NCI-H2081 treated with DMSO at 0.1 percent for 48 hours (cell line): ENCODE measurements at regions not wholly inside any gene's neighbourhood (a gene's known extent, or its start where the extent isn't known, plus 50 kb on each side); places are given as distances from the start of the nearest gene placed in this dataset.
"Not testable (repeated sequence)": the region's sequence is repeated elsewhere in the genome, so short reads cannot be mapped to it uniquely, and the experiment has no call there.

Experiments used
- DNase-seq: peaks from one replicate; lab custom pipeline; 2025; lab: John Stamatoyannopoulos, UW

- DNase-seq, result no peak
These were observed 306.1 kb upstream of the DDI1 start for GRCh38 chr11:103730131-103730940.

GRCh38 chr11:103731670-103732069 is 304.8 kb upstream of the DDI1 start:
- no peak for DNase-seq

- DNase-seq, result no peak
These were observed 302.6 kb upstream of the DDI1 start for GRCh38 chr11:103733889-103734288.

GRCh38 chr11:103735497-103736032 is 300.9 kb upstream of the DDI1 start:
- DNase-seq, result no peak

GRCh38 chr11:103736315-103737036 is 300.0 kb upstream of the DDI1 start:
- no peak for DNase-seq

- DNase-seq, result no peak
These were observed 299.3 kb upstream of the DDI1 start for GRCh38 chr11:103737037-103737622.

- DNase-seq, result no peak
These were observed 298.7 kb upstream of the DDI1 start for GRCh38 chr11:103737747-103738146.

- not testable (repeated sequence) for DNase-seq
These were observed 297.2 kb upstream of the DDI1 start for GRCh38 chr11:103739074-103739796.

- no peak for DNase-seq
These were observed 291.8 kb upstream of the DDI1 start for GRCh38 chr11:103744496-103745153.

GRCh38 chr11:103749158-103749557 is 287.3 kb upstream of the DDI1 start:
- no peak for DNase-seq

- peak; percentile 72 for DNase-seq
These were observed 267.6 kb upstream of the DDI1 start for GRCh38 chr11:103768816-103769215.

GRCh38 chr11:103773059-103773458 is 263.4 kb upstream of the DDI1 start:
- no peak for DNase-seq

- no peak for DNase-seq
These were observed 262.9 kb upstream of the DDI1 start for GRCh38 chr11:103773537-103773936.

- DNase-seq, result no peak
These were observed 257.4 kb upstream of the DDI1 start for GRCh38 chr11:103779054-103779453.

GRCh38 chr11:103789952-103790351 is 246.5 kb upstream of the DDI1 start:
- no peak for DNase-seq

GRCh38 chr11:103792981-103793468 is 243.4 kb upstream of the DDI1 start:
- no peak for DNase-seq

- DNase-seq, result no peak
These were observed 242.2 kb upstream of the DDI1 start for GRCh38 chr11:103794262-103794661.

- DNase-seq, result no peak
These were observed 238.4 kb upstream of the DDI1 start for GRCh38 chr11:103798026-103798425.

- no peak for DNase-seq
These were observed 238.0 kb upstream of the DDI1 start for GRCh38 chr11:103798446-103798845.

GRCh38 chr11:103800406-103801114 is 235.9 kb upstream of the DDI1 start:
- no peak for DNase-seq

- no peak for DNase-seq
These were observed 233.4 kb upstream of the DDI1 start for GRCh38 chr11:103803062-103803461.
